ENCODE measurements at regions not wholly inside any gene's neighbourhood (a gene's known extent, or its start where the extent isn't known, plus 50 kb on each side); places are given as distances from the start of the nearest gene placed in this dataset.

DNA sequence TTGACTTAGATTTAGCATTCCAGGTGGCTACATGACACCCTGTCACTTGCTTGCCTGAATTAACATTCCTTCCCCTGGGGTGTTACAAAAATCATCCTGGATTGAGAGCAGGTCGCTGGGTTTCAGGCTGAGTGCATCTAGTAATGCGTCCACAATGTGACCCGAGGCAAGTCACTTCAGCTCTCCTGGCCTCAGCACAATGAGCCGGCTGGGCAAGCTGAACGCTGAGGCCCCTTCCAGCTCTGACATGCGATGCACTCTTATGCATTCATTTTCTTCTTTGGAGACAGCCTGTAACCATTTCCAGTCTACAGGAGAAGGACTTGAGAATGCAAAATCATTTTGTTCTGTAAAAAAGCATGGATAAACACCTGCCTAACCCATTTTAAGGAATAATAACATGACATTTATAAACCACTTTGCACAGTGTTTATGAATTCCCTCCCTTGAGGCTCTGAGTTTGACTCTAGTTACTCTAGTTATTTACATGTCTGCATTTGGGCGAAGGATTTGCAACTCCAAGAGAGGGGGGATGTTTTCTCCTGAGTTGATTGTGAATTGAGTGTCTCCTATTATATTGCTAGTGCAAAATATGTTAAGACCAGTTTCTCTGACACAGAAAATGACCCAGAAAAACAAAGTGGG is 63.0 kb upstream of the CPO start:
- Histone ChIP-seq H3K4me3 (ENCODE audit: extremely low read depth in 1 of 4, insufficient read depth in 2 of 4, low read depth in 3 of 4, low read length in 4 of 4) (no peak overlapping the region), H4K5ac (ENCODE audit: insufficient read length, low read depth, low read length) (no peak overlapping the region), H3K79me2 (ENCODE audit: control insufficient read depth in 1 of 2, insufficient read depth in 2 of 2, low read length in 2 of 2) (no peaks in the 10 kb centered on the region), H3K27me3 (replicated peaks in 1 of 4; ENCODE audit: control insufficient read depth in 3 of 4, extremely low read depth in 1 of 4, insufficient read depth in 3 of 4, low read length in 3 of 4) (no peaks in the 10 kb centered on the region), H4K20me1 (replicated peaks in 1 of 2; ENCODE audit: control insufficient read depth in 1 of 2, insufficient read depth in 2 of 2, low read length in 2 of 2) (no peaks in the 10 kb centered on the region), H2BK20ac (ENCODE audit: low read length) (no peak overlapping the region), H2BK12ac (ENCODE audit: low read depth, low read length) (no peak overlapping the region), H3K9me3 (ENCODE audit: insufficient read depth in 2 of 2, low read depth in 1 of 2, low read length in 1 of 2) (no peaks in the 10 kb centered on the region), H2BK15ac (ENCODE audit: low read length) (no peak overlapping the region), H2BK120ac (replicated peaks; ENCODE audit: low read depth, low read length) (no peak overlapping the region), H4K8ac (ENCODE audit: extremely low read depth, insufficient read depth, low read length) (no peak overlapping the region), H2BK5ac (ENCODE audit: low read depth, low read length) (no peak overlapping the region), H3K4me1 (replicated peaks in 1 of 4; ENCODE audit: control insufficient read depth in 3 of 4, insufficient read depth in 4 of 4, low read length in 3 of 4) (peaks cover 3 to 8% (median 5%) of the 10 kb centered on the region in 4 experiments; a peak in 5 of 7 replicates), H3K23ac (ENCODE audit: insufficient read length) (no peak overlapping the region), H4K91ac (replicated peaks; ENCODE audit: insufficient read length, low read length) (no peak overlapping the region), H3K79me1 (ENCODE audit: low read depth, low read length) (no peaks in the 10 kb centered on the region; the same call in 1 of the 2 replicates), H2AK5ac (ENCODE audit: low read depth, low read length) (no peak overlapping the region), H3K27ac (ENCODE audit: low read depth, low read length) (no peak overlapping the region), H3K56ac (replicated peaks; ENCODE audit: insufficient read length, low read depth, low read length) (no peak overlapping the region), H3K4me2 (ENCODE audit: insufficient read depth in 1 of 2, low read depth in 2 of 2, low read length in 2 of 2) (peak overlapping the region in 1 of 2 experiments; percentile 41; a peak in 2 of 4 replicates), H3K18ac (ENCODE audit: extremely low read depth, low read length) (no peak overlapping the region), H3K4ac (replicated peaks; ENCODE audit: insufficient read length, low read depth, low read length) (no peak overlapping the region), H3K14ac (ENCODE audit: insufficient read length) (no peak overlapping the region), H3K9ac (replicated peaks in 1 of 4; ENCODE audit: extremely low read depth in 1 of 4, low read depth in 3 of 4, low read length in 3 of 4) (no peak overlapping the region), H3K36me3 (ENCODE audit: control insufficient read depth in 2 of 4, insufficient read depth in 4 of 4, low read length in 3 of 4) (no peaks in the 10 kb centered on the region), H2AFZ (ENCODE audit: low read length) (peak overlapping the region; percentile 8; the same call in 1 of the 2 replicates), H3K23me2 (ENCODE audit: low read depth, low read length) (no peaks in the 10 kb centered on the region)
- DNase-seq (ENCODE audit: low read depth in 1 of 2, low spot score in 2 of 2) (no peak), FAIRE-seq (peak; percentile 13)
- 53% methylated on average over 7 of the region's 7 CpGs; no CpG with 5 or more reads in 1 of the 2 experiments for WGBS, 2 experiments (ENCODE audit: extremely low coverage in 1 of 2, insufficient coverage in 1 of 2, insufficient read length in 1 of 2, insufficient replicate concordance in 2 of 2, low coverage in 1 of 2, low lambda C conversion rate in 2 of 2, missing lambda C conversion rate in 1 of 2)
- ChIA-PET CTCF (ENCODE audit: partially characterized antibody) (interaction anchor here (1.3 kb wide), 1 partner anchor 44 kb away, joined by 3 read pairs; no protein-coding TSS in a partner anchor), POLR2A (ENCODE audit: partially characterized antibody) (interaction anchor here (1.3 kb wide), 1 partner anchor 111 kb away, joined by 3 read pairs; the partner anchor contains the start of genes FASTKD2 and MDH1B)
- TF ChIP-seq CBX5 (IDR thresholded peaks at IDR 0.05; ENCODE audit: low read depth, low read length) (no peak), BRCA1 (IDR thresholded peaks at IDR 0.05; ENCODE audit: low read depth, low read length) (no peak), BCL11A (IDR thresholded peaks at IDR 0.05; ENCODE audit: low read depth in 2 of 2, low read length in 2 of 2) (no peak), SIRT6 (IDR thresholded peaks at IDR 0.05; ENCODE audit: low read length) (no peak), HDAC6 (IDR thresholded peaks at IDR 0.05; ENCODE audit: low read depth, low read length) (no peak), HDAC2 (IDR thresholded peaks at IDR 0.05; ENCODE audit: borderline replicate concordance in 1 of 2, low read depth in 2 of 2, low read length in 2 of 2) (no peak), MAFK (IDR thresholded peaks at IDR 0.05; ENCODE audit: low read depth, low read length) (no peak), SUZ12 (IDR thresholded peaks at IDR 0.05; ENCODE audit: low read length) (no peak), YY1 (IDR thresholded peaks at IDR 0.05; ENCODE audit: low read depth, low read length) (no peak), CBX8 (IDR thresholded peaks at IDR 0.05; ENCODE audit: borderline replicate concordance, low read depth, low read length) (no peak), GABPA (IDR thresholded peaks at IDR 0.05; ENCODE audit: borderline replicate concordance, insufficient read depth, low read length) (no peak), POLR2AphosphoS5 (IDR thresholded peaks at IDR 0.05; ENCODE audit: low read depth, low read length) (no peak), FOSL1 (IDR thresholded peaks at IDR 0.05; ENCODE audit: insufficient read depth, low read depth, low read length) (no peak)
- TF ChIP-seq, protein P1, sequence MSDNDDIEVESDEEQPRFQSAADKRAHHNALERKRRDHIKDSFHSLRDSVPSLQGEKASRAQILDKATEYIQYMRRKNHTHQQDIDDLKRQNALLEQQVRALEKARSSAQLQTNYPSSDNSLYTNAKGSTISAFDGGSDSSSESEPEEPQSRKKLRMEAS (IDR thresholded peaks at IDR 0.05), result no peak
